HCT116 (cell line): ENCODE measurements at regions not wholly inside any gene's neighbourhood (a gene's known extent, or its start where the extent isn't known, plus 50 kb on each side); places are given as distances from the start of the nearest gene placed in this dataset.

Experiments
- CEBPB ChIP-seq: IDR thresholded peaks from 2 replicates; pipeline ENCODE4 v1.6.1; 2012; ENCODE audit warnings: low read depth
- JUND ChIP-seq: IDR thresholded peaks from 2 replicates; pipeline ENCODE4 v1.6.1; 2012
- POLR2A ChIP-seq: IDR thresholded peaks from 2 replicates; pipeline ENCODE4 v1.7.0; 2011; ENCODE audit warnings: borderline replicate concordance; ENCODE audit not compliant: insufficient read depth, insufficient read length; ENCODE audit errors: extremely low read depth
- POLR2AphosphoS5 ChIP-seq: IDR thresholded peaks from 2 replicates; pipeline ENCODE4 v1.6.1; 2011; ENCODE audit warnings: mild to moderate bottlenecking, low read depth, low read length, moderate library complexity
- TCF7L2 ChIP-seq: IDR thresholded peaks from 2 replicates; pipeline ENCODE4 v1.7.0; 2011; ENCODE audit warnings: borderline replicate concordance, inconsistent platforms; ENCODE audit not compliant: insufficient read depth, insufficient read length; ENCODE audit errors: extremely low read depth
- TF ChIP-seq, protein P1 (sequence below), 3 experiments: fragments of 200-600 bp in 1 of 3; sonication (generic) in 1 of 3; IDR thresholded peaks in 2 of 3; conservative IDR thresholded peaks in 1 of 3; 2 replicates each; pipeline ENCODE4 v1.5.1; 2012 to 2017; ENCODE audit warnings: low read depth in 2 of 3, low read length in 2 of 3, antibody characterized with exemption in 1 of 3, borderline replicate concordance in 1 of 3, control low read depth in 1 of 3, mild to moderate bottlenecking in 1 of 3, mixed read lengths in 1 of 3, mixed run types in 1 of 3, moderate library complexity in 1 of 3; ENCODE audit not compliant: insufficient read depth in 1 of 3
- TF ChIP-seq, protein P2 (sequence below): IDR thresholded peaks from 2 replicates; pipeline ENCODE4 v1.6.1; 2011; ENCODE audit warnings: mild to moderate bottlenecking, low read length, moderate library complexity; ENCODE audit not compliant: insufficient replicate concordance; ENCODE audit errors: extremely low read depth

DNA sequence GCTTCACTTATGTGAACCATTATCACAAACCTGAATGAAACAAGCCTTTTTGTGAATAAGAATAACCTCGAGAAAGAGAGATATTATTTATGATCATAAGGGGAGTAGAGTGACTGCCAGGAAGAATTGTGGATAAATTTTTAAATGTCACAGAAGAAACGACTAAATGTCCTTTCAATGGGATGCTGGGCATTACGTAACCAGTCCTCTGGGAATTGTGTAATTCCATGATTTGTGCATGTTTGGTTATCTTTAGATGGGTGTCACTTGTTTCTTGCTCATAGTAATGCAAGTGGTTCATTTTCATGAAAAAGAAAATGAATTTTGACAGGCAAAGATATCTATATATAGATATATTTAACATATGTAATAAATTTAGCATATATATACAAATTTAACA lies 379.5 kb upstream of the AGTR1 start:
- no peak for TF ChIP-seq POLR2A
- TF ChIP-seq JUND, result no peak
- TF ChIP-seq, protein P1, sequence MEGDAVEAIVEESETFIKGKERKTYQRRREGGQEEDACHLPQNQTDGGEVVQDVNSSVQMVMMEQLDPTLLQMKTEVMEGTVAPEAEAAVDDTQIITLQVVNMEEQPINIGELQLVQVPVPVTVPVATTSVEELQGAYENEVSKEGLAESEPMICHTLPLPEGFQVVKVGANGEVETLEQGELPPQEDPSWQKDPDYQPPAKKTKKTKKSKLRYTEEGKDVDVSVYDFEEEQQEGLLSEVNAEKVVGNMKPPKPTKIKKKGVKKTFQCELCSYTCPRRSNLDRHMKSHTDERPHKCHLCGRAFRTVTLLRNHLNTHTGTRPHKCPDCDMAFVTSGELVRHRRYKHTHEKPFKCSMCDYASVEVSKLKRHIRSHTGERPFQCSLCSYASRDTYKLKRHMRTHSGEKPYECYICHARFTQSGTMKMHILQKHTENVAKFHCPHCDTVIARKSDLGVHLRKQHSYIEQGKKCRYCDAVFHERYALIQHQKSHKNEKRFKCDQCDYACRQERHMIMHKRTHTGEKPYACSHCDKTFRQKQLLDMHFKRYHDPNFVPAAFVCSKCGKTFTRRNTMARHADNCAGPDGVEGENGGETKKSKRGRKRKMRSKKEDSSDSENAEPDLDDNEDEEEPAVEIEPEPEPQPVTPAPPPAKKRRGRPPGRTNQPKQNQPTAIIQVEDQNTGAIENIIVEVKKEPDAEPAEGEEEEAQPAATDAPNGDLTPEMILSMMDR (IDR thresholded peaks at IDR 0.05 in 2 of 3, conservative IDR thresholded peaks at IDR 0.05 in 1 of 3; ENCODE audit: borderline replicate concordance in 1 of 3, insufficient read depth in 1 of 3, low read depth in 2 of 3, low read length in 2 of 3), result no peak
- TF ChIP-seq CEBPB, result no peak
- TF ChIP-seq TCF7L2, result no peak
- no peak for TF ChIP-seq POLR2AphosphoS5
- TF ChIP-seq, protein P2, sequence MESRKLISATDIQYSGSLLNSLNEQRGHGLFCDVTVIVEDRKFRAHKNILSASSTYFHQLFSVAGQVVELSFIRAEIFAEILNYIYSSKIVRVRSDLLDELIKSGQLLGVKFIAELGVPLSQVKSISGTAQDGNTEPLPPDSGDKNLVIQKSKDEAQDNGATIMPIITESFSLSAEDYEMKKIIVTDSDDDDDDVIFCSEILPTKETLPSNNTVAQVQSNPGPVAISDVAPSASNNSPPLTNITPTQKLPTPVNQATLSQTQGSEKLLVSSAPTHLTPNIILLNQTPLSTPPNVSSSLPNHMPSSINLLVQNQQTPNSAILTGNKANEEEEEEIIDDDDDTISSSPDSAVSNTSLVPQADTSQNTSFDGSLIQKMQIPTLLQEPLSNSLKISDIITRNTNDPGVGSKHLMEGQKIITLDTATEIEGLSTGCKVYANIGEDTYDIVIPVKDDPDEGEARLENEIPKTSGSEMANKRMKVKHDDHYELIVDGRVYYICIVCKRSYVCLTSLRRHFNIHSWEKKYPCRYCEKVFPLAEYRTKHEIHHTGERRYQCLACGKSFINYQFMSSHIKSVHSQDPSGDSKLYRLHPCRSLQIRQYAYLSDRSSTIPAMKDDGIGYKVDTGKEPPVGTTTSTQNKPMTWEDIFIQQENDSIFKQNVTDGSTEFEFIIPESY, result no peak
